Epithelial cell of proximal tubule (primary cell): ENCODE measurements at regions not wholly inside any gene's neighbourhood (a gene's known extent, or its start where the extent isn't known, plus 50 kb on each side); places are given as distances from the start of the nearest gene placed in this dataset.

ENCODE experiments used
- DNase-seq: peaks from one replicate; pipeline ENCODE4 v3.0.0-alpha.2; 2011; ENCODE audit warnings: low read depth
- H3K4me3 ChIP-seq: 2 replicates; pipeline ENCODE4 v1.5.1; 2011; ENCODE audit warnings: low read depth, mild to moderate bottlenecking, low read length
- TF ChIP-seq, protein P1 (sequence below): conservative IDR thresholded peaks from 2 replicates; pipeline ENCODE4 v1.5.1; 2012; ENCODE audit warnings: low read depth, mild to moderate bottlenecking, low read length

- no peak overlapping the region for H3K4me3 ChIP-seq
- TF ChIP-seq, protein P1, sequence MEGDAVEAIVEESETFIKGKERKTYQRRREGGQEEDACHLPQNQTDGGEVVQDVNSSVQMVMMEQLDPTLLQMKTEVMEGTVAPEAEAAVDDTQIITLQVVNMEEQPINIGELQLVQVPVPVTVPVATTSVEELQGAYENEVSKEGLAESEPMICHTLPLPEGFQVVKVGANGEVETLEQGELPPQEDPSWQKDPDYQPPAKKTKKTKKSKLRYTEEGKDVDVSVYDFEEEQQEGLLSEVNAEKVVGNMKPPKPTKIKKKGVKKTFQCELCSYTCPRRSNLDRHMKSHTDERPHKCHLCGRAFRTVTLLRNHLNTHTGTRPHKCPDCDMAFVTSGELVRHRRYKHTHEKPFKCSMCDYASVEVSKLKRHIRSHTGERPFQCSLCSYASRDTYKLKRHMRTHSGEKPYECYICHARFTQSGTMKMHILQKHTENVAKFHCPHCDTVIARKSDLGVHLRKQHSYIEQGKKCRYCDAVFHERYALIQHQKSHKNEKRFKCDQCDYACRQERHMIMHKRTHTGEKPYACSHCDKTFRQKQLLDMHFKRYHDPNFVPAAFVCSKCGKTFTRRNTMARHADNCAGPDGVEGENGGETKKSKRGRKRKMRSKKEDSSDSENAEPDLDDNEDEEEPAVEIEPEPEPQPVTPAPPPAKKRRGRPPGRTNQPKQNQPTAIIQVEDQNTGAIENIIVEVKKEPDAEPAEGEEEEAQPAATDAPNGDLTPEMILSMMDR, result no peak
- no peak for DNase-seq
These were observed 70.0 kb upstream of the PAX7 start for GRCh38 chr1:18560692-18561091.

- TF ChIP-seq, protein P1, result no peak
- DNase-seq, result no peak
These were observed 68.7 kb upstream of the PAX7 start for GRCh38 chr1:18561967-18562366.

DNA sequence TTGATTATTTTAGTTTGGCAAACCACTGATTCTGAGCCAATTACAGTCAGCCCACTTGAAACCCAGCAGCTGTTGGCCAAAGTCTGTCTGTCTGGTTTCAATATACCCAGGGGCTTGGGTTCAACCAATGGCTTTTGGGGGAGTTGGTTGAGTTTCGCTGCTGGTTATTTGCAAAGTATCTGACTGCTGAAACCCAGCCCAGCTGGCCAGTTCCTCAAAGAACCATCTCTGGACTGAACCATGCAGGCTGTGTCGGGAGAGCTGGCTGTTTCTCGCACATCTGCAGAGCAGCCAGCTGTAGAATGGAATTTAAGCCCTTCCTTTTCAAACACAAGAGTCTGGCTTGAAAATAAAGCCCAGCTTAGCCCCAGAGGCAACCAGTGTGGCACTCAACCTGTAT, 66.0 kb upstream of the PAX7 start:
- TF ChIP-seq, protein P1, result no peak
- H3K4me3 ChIP-seq, result no peak overlapping the region
- DNase-seq, result no peak

More at GRCh38 chr1:18561967-18562366, 68.7 kb upstream of the PAX7 start:
- H3K4me3 ChIP-seq, result no peak overlapping the region

GRCh38 chr1:18565321-18565720, 65.3 kb upstream of the PAX7 start:
- H3K4me3 ChIP-seq, result no peak overlapping the region
- DNase-seq, result no peak
- TF ChIP-seq, protein P1, result no peak

GRCh38 chr1:18568489-18568888, 62.2 kb upstream of the PAX7 start:
- no peak overlapping the region for H3K4me3 ChIP-seq
- TF ChIP-seq, protein P1, result no peak
- DNase-seq, result no peak

DNA sequence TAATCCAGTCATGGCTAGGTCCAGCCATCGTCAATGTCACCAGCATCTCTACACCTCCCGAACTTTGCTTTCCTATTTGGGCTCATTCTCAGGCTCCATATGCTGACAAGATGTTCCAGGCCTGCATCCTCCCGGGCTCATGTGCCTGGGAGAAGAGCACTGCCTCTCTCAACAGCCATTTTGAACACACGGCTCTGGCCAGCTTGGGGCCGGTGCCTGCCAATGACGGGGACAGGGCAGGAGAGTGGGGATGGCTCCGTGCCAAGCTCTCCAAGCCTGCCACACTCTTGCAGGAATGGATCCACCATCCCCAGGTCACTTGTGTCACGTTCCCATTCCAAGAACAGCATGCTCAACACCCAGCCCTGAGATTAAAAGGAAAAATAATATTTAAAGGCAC, 61.4 kb upstream of the PAX7 start:
- TF ChIP-seq, protein P1, result no peak
- H3K4me3 ChIP-seq, result no peak overlapping the region
- DNase-seq, result no peak

GRCh38 chr1:18569811-18570545, 60.7 kb upstream of the PAX7 start:
- TF ChIP-seq, protein P1, result no peak
- no peak overlapping the region for H3K4me3 ChIP-seq
- no peak for DNase-seq
